HPDE6-E6E7 (cell line): ENCODE measurements at regions not wholly inside any gene's neighbourhood (a gene's known extent, or its start where the extent isn't known, plus 50 kb on each side); places are given as distances from the start of the nearest gene placed in this dataset.

Experiments
- DNase-seq: peaks from one replicate; pipeline ENCODE4 v3.0.0; 2011; ENCODE audit warnings: missing footprints; ENCODE audit errors: extremely low spot score

- DNase-seq: no peak
These were observed 102.6 kb upstream of the HDGFL1 start for GRCh38 chr6:22466665-22467245.

- no peak for DNase-seq
These were observed 101.7 kb upstream of the HDGFL1 start for GRCh38 chr6:22467645-22468044.

DNA sequence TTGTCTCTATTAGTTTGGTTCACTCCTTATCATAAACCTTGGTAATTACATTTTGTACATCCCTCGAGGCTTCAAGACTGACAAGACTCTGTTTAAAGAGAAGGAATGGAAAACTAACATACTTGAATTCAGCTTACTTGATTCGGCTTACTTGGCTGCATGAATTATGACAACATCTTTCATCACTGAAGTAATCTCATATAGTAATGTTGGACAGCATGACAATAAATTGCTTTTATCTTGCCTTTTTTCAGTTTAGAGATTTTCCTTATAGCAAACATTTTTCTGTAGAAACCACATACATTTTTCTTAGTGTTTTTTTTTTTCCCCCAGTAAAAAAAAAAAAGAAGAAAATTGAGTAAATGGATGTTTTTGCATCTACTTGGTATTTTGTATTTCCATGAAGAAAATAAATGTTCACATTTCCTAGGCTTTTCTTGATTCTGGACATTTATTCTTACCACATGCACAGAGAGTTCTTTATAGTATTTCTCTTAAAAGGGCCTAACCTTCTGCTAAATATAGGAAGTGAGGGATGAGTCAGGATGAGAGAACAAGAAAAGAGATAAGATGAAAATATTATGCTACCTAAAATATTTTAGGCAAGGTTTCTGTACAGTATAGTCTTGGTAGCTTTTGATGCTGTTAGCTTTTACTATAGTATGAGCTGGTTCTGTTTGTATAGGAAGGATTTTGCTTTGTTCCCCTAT lies 101.0 kb upstream of the HDGFL1 start:
- no peak for DNase-seq

DNA sequence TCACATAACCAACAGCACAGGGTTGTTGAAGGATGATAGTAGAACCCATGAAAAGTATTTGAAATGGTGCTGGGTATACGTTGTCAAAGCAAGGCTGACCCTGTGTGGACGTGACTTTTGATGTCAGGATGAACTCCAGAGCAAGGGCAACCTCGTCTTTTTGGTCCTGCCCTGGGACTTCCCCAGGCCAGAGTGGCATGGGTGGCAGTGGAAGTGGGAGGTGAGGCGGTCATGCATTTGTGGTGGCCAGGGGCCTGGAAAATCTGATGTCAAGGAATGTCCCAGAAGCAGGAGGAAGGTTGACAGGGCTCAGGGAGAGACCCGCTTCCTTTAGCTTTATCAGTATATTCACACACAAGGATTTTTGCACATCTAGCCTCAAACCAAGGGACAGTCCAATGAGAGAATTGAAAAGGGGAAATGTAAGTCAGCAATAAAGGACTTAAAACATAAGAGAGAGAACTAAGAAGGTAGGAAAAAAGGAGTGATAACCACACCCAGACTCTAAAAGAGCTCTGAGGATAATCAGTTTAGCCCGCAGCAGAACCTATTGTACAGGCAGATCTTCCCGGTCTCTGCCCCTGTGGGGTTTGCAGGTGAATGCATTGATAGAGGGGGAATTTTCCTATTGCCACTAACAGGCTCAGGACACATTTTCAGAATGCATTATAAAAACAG lies 98.8 kb upstream of the HDGFL1 start:
- no peak for DNase-seq

GRCh38 chr6:22471132-22471690 lies 98.2 kb upstream of the HDGFL1 start:
- DNase-seq: peak; percentile 19

DNA sequence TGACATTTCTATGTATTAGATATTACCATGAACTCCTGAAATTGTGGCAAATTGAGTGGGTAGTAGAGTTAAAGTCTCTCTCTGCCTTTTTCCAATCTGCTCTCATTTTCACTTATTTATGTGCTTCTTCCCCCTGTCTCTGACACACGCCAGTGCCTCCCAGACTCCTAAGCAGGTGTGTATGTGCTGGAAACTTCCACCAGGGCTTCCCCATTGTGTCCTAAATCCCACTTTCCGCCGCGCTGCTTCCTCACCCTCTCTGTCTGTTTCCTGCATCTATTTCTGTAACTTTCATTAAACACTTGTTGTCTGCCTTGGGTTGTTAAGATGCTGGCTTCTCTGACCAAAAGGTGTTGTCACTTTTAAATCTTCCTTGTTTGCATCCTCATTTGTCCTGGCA lies 97.6 kb upstream of the HDGFL1 start:
- no peak for DNase-seq

- DNase-seq: no peak
These were observed 95.2 kb upstream of the HDGFL1 start for GRCh38 chr6:22473991-22474682.

DNA sequence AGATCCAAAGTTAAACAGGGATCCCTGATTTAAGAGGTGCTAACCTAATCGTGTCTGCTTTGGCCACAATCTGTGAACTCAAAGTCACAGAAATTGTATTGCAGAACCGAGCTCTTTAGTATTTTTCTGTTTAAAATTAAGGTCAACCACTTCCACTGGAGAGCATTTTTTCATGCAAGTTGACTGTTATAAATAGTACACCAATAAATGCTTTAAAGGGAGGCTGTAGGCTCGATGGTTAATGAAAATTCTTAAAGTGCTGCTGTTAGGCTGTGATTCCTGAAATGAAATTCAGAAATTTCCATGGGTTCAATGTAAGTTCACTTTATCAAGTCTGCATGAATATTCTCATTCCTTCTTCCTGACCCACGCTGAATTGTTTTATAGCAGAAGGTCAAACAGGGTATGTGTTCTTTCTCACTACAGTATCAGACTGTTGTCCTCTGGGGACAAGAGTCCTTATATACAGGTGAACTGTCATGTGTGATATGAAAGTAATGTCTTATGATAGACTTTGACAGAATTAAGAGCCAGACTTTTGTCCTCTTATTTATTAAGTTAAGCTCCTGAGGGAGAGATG lies 92.5 kb upstream of the HDGFL1 start:
- no peak for DNase-seq

GRCh38 chr6:22497276-22497675 lies 72.1 kb upstream of the HDGFL1 start:
- DNase-seq: no peak

- no peak for DNase-seq
These were observed 69.6 kb upstream of the HDGFL1 start for GRCh38 chr6:22499815-22500214.

- no peak for DNase-seq
These were observed 62.9 kb upstream of the HDGFL1 start for GRCh38 chr6:22506496-22506895.

DNA sequence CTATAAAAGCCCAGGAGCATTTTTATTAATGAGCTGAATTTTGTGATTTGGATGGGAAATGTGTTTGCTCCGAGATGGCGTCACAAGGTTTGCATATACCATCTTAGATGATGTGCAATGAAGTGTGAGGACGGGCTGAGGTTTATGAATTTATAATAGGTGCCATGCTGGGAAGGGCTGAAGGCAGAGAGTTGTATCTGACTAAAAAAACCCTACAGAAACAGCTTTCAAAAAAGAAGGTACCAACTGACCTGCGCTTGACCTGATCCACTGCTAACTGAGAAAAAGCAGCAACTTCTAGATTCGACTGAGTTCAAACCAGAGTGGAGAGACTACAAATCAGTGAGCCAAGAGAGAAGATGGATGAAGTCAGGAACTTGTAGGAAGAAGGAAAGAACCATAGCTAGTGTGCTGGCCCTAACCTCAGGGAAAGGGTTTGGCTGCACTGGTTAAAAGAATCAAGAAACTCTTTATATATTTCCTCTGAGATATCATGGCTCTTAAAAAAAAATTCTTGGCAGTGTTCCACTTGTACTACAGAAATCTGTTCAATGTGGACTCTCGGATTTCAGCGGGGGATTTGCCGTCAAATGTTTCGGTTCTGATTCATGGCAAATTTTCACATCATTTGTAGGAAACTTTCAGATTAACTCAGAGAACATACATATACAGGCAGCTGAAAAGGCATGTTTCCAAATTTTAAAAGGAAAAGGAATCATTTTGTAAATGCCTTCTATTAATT lies 56.5 kb upstream of the HDGFL1 start:
- no peak for DNase-seq

- DNase-seq: no peak
These were observed 55.7 kb upstream of the HDGFL1 start for GRCh38 chr6:22513667-22514066.

- no peak for DNase-seq
These were observed 50.1 kb upstream of the HDGFL1 start for GRCh38 chr6:22519237-22519636.
